ENCODE measurements at regions not wholly inside any gene's neighbourhood (a gene's known extent, or its start where the extent isn't known, plus 50 kb on each side); places are given as distances from the start of the nearest gene placed in this dataset.

- DNase-seq: no peak
Observed at GRCh38 chr1:87194856-87195255, 133.8 kb upstream of the LMO4 start.

DNA sequence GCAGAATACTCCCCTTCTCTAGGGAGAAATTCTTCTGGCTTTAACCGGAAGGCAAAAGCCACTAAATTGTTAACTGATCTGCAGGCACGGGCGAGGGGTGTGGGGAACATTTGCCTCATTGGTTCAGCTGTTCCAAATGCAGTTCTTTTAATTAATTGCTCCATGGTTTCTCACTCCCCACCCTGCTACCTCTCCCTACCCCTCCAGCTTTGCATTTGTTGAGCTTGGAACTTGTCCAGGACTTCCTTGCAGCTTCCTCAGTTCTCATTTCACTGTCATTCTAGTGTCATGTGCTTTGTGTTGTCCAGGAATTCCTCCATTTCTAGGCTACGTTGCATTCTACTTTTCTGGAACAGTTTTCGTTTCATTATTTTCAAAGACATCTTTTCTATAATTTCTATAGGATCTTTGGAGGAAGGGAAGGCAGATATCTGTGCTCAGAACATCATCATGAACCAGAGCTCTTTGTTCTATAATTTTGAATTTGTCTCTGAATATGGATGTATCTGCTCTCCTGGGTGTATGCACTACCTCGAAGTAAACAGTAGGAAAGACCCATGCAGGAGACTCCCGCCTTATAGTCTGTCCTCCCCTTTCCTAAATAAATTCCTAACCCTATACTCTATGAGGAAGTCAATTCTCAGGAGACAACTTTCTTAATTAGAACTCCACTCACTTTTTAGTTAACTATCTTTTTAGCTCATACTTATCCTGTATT lies 132.4 kb upstream of the LMO4 start:
- DNase-seq: no peak

DNA sequence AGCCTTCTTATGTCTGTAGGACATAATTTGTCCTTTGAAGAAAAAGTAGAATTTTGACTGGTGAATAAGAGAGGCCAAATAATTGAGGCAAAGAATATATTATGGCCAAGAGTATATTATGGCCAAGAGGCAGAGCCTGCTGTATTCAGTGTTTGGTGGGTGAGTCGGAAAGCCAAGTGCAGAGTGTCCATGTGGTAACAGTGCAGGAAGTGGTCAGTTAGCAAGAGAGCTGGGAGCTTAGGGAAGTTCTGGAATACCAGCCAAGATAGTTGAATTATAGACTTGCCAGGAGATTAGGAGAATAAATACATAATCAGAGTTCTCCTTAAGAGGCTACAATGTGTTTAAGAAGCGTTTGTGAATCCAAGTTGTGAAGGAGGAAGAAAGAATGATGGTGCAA lies 131.5 kb upstream of the LMO4 start:
- no peak for DNase-seq

- DNase-seq: no peak
Observed at GRCh38 chr1:87197641-87198040, 131.0 kb upstream of the LMO4 start.

DNA sequence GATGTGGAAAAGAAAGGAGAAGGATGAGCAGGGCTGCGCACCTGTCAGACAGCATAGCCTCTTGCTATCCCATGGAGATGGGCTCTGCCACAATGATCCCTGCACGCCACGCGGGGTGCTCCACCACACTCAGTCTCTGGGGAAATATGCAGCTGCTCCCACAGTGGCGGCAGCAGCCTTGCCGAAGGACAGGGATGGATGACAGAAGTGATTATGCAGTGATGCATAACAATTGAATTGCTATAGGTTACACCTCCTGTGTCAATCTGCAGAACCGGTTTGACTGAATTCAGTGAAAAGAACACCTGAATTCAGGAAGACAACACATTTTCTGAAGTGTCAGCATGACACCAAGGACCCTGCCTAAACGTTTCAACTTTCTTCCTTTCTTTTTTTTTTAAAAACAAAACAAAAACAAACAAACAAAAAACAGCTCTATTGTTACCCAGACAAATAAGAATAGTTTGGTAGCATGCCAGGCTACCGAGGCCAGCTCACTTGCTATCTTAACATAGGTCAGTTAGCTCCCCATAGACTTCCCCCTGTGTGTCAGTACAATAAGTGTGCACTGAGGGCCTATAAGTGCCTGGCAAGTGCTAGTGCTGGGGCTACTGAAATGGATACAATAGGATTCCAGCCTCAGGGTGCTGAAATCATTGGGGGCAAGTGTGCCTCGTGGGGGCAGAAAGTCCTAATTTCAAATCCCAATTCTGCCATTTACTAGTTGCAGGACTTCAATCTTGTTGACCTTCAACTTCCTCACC lies 127.6 kb upstream of the LMO4 start:
- no peak for DNase-seq

- no peak for DNase-seq
Observed at GRCh38 chr1:87201768-87202167, 126.9 kb upstream of the LMO4 start.

GRCh38 chr1:87202451-87202850 lies 126.2 kb upstream of the LMO4 start:
- DNase-seq: no peak

DNA sequence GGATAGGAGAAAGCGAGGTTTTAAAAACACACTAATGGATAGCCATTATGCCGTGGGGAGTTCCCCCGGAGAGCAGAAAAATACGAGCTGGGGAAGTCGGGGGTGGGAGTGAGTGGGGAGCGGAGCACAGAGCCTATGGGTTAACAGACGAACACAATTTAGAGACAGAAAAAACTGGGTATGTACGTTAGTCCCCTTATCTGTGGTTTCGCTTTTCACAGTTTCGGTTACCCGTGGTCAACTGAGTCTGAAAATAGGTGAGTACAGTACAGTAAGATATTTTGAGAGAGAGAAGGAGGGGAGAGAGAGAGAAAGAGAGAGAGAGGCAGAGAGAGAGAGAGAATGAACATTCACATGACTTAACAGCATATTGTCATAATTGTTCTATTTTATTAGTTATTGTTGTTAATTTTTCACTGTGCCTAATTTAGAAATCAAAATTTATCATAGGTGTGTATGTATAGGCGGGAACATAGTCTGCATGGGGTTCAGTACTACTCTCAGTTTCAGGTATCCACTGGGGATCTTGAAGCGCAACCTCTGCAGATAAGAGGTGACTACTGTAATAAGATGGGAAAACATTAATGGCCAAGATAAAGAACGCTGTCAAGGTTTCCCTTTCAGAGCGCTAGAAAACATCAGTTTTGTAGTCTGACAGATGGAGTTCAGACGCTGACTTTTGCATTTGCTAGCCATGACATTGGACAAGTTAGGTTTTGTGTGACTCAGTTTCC lies 125.6 kb upstream of the LMO4 start:
- no peak for DNase-seq

DNA sequence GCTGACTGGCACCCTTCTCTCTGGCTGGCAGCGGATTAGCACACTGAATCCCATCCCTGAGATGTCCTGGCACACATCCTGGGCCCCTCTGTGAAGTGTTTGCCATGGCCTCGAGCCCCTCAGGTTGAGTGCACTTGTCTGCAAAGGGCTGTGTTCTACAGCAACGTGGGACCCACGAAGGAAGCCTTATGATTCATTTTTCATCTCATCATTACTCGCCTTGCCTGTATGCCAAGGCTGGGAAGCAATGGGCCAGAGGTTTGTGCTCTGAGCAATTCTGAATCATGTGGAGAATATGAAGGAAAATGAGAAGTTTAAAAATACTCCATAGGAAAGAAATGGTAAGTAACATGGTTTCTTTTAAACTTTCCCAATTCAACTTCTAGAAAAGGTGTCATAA lies 124.8 kb upstream of the LMO4 start:
- no peak for DNase-seq

- DNase-seq: no peak
Observed at GRCh38 chr1:87204441-87204840, 124.2 kb upstream of the LMO4 start.

GRCh38 chr1:87204921-87205320 lies 123.8 kb upstream of the LMO4 start:
- DNase-seq: no peak

DNA sequence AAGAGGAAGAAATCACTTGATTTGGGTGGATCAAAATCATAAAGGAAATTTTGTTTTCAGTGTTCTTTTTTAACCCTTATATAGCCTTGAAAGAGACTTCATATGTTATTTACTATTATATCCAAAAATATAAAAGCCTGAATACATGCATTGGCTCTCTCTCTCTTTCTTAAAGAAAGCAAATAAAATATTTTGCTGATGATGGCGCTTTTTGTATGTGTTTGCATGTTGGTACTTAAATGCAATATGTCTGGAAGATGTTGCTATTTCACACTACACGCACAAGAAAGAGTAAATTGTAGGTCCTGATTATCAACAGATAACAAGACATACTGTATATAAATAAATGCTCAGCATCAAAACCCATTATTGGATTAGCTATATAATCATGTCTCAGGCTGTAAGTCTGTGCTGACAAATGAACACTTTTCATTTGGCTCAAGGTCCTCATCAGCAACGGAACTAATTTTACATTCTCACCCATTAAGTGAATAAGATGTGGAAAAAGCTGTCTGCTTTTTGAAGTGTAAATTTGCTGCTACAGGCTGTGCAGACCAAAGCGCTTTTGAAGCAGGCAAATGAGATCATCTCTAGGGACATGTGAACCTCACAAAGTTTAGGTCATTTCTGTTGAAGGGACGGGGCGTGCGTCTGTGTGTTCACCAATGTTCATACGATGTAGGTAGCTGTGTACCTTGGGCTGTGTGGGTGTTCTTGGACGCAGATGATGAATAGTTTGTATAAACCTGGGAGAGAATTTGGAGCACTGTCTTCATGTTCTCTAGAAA lies 122.4 kb upstream of the LMO4 start:
- DNase-seq: no peak

DNA sequence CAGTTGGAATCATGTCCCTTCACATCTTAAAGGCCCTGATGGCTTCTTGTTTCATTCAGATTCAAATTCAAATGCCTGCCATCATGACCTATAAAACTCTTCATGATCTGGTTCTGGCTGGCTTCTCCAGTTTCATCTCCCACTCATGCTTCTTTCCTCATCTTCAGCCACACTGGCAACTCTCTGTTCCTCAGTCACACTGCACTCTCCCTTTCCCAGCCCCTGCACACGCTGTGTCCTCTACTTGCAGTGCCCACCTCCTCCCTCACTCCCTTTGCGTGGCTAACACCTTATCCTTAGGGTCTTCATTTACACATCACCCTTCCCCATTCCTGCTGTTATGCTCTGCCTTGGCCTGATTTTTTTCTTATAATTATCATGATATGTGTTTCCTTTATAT lies 120.6 kb upstream of the LMO4 start:
- no peak for DNase-seq

DNA sequence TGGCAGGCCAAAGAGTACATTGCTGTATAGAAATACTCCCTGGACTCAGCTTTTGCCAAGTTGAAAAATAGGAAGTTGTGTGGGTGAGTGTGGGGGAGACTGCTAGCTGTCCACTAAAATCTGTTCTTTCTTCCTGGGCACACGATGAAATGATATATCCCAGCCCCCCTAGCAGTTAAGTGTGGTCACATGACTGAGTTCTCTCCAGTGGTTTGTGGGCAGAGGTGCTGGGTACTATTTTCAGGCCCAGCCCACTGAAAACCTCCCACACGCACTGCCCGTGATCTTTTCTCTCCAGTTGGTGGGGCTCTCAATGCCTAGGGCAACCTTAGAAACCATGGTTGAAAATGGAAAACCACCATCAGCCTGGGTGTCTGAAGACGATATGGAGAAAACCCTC lies 119.7 kb upstream of the LMO4 start:
- DNase-seq: no peak

DNA sequence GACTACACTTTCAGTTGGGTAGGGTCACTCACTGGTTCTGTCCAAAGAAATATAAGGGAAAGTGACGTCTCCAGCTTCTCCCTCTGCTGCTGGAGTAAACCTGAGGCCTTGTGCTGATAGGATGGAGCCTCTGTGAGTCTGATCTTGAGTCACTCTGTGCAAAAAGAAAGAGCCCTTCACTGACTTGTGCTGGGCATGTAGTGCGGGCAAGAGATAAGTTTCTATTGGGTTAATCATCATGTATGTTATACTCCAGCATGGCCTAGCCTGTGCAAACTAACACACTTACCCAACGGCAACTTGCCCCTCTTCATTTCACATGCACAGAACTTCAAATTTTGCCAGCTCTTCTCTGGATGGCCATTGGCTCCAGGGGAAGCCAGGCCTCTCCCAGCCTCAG lies 118.5 kb upstream of the LMO4 start:
- no peak for DNase-seq

DNA sequence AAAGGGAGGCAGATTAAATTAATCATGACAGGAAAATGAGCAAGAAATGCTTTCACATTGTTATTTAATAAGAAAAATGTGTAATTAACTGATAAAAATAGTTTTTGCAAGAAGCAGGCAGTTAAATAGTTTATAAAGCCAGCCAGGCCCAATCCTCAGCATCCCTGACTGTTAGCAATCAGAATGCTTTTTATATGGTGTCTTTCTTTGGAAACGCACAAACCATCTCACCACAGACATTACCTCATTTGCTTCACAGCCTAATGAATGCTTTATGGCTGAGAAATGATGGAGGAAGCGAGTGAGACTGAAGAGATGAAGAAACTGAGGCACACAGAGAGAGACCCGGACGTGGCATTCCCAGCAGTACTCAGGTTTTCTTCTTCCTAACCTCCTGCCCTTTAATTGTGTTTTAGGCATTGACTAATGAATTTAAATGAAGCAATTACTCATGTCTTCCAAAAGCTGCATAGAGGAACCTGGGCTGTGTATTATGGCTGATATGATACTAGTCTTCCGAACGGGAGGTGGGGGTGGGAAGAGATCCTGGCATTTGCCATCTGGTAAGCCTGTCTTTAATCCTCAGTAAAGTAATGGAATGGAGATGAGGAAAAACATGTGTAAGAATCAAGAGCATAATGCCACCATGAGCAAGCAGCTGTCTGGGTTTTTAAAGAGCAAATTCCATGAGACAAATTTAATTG lies 116.1 kb upstream of the LMO4 start:
- DNase-seq: no peak

- DNase-seq: no peak
Observed at GRCh38 chr1:87213135-87213515, 115.6 kb upstream of the LMO4 start.

DNA sequence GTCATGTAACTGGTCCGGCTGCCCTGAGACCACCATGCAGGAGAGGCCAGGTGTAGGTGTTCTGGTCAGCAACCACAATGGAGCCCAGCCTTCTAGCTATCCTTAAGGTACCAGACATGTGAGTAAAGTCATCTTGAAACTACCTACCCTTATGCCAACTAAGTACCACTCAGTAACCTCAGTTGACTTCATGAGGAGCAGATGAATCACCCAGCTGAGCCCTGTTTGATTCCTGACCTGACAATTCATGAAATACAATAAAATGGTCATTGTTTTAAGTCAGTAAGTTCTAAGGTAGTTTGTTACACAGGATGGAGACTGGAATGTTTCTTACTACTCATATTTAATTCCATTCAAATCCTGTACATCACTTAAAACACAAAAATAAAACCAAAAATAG lies 113.1 kb upstream of the LMO4 start:
- no peak for DNase-seq

- DNase-seq: no peak
Observed at GRCh38 chr1:87218618-87219017, 110.1 kb upstream of the LMO4 start.

DNA sequence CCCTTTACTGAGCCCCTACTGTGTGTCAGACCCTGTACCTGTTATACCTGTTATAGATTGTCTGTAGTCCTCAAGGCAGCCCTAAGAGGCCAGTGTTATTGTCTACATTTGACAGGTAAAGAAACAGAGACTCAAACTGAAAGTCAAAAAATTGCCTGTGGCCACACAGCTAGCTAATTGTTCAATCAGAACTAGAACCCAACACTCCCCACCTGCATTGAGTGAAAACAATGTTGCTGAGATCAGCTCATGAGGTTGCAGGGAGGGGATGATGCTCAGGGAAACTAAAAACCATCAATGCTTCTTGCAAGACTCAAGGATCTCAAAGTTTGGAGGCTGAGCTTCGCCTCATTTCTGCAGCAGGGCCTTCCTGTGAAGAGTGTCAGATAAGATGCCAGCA lies 109.5 kb upstream of the LMO4 start:
- DNase-seq: no peak

- no peak for DNase-seq
Observed at GRCh38 chr1:87219626-87220025, 109.1 kb upstream of the LMO4 start.

GRCh38 chr1:87220993-87221392 lies 107.7 kb upstream of the LMO4 start:
- DNase-seq: peak in 1 of 2 donors; percentile 13
